Activated T-cell treated with anti-CD3 and anti-CD28 coated beads, Interleukin-2, amount 50 U/mL, for 24 hours (primary cell): ENCODE measurements at regions not wholly inside any gene's neighbourhood (a gene's known extent, or its start where the extent isn't known, plus 50 kb on each side); places are given as distances from the start of the nearest gene placed in this dataset.
"Not testable (repeated sequence)": the region's sequence is repeated elsewhere in the genome, so short reads cannot be mapped to it uniquely, and the experiment has no call there.

Source experiments
- DNase-seq: peaks from one replicate; pipeline ENCODE4 v3.0.0-alpha.2; 2020
- H3K27ac Mint-ChIP-seq: 2 replicates; pipeline ENCODE4 v1.8.0; 2020; ENCODE audit warnings: mild to moderate bottlenecking, mixed read lengths
- H3K27me3 Mint-ChIP-seq: 2 replicates; pipeline ENCODE4 v1.8.0; 2020; ENCODE audit warnings: mixed read lengths
- H3K36me3 Mint-ChIP-seq: 2 replicates; pipeline ENCODE4 v1.8.0; 2020; ENCODE audit warnings: low read depth, mixed read lengths
- H3K4me1 Mint-ChIP-seq: 2 replicates; pipeline ENCODE4 v1.8.0; 2020; ENCODE audit warnings: low read depth, mixed read lengths
- H3K4me3 Mint-ChIP-seq: 2 replicates; pipeline ENCODE4 v1.8.0; 2020; ENCODE audit warnings: mild to moderate bottlenecking, moderate library complexity, mixed read lengths
- H3K9me3 Mint-ChIP-seq: 2 replicates; pipeline ENCODE4 v1.8.0; 2020; ENCODE audit warnings: mixed read lengths

DNA sequence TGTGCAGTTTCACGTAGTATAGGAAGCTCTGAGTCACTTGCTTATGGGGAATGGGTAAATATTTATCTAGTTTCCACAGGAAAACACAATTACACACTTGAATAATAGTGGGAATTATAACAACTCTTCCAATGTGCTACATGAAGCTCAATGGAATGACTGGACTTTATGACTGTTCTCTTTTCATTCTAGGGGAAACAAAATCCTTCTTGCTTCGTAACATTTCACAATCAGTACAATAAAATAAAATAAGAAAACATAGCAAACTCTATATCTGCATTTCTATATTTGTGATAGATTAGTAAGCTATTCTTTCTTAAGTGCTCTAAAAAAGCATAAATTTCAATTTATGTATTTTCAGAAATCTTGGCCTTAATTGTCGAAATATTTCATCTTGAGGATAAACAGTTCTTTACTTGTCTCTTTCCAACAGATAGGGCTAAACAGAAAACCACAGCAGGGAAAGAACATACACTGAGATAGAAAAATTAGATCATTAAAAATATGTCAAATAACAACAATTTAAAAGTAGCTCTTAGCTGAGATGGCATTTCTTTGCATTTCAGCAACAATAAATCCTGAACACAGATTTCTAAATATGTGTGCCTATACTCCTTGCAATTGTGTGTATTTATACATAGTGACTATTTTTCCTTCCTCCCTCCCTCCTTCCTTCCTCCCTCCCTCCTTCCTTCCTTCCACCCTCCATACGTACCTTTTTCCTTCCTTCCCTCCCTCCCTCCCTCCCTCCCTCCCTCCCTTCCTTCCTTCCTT is 395.5 kb upstream of the KCNMB2 start:
- H3K36me3 Mint-ChIP-seq: no peaks in the 10 kb centered on the region
- no peak overlapping the region for H3K27ac Mint-ChIP-seq
- peaks cover 2% of the 10 kb centered on the region for H3K9me3 Mint-ChIP-seq
- H3K4me1 Mint-ChIP-seq: no peaks in the 10 kb centered on the region
- no peaks in the 10 kb centered on the region for H3K27me3 Mint-ChIP-seq
- H3K4me3 Mint-ChIP-seq: no peak overlapping the region
- no peak for DNase-seq

DNA sequence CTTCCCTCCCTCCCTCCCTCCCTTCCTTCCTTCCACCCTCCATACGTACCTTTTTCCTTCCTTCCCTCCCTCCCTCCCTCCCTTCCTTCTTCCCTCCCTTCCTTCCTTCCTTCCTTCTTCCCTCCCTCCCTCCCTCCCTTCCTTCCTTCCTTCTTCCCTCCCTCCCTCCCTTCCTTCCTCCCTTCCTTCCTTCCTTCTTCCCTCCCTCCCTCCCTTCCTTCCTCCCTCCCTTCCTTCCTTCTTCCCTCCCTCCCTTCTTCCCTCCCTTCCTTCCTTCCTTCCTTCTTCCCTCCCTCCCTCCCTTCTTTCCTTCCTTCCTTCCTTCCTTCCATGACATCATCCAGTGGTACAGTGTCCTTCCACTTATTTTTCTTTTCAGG is 394.9 kb upstream of the KCNMB2 start:
- H3K27ac Mint-ChIP-seq, H3K9me3 Mint-ChIP-seq, DNase-seq, H3K4me1 Mint-ChIP-seq, H3K36me3 Mint-ChIP-seq, H3K27me3 Mint-ChIP-seq, H3K4me3 Mint-ChIP-seq: not testable (repeated sequence)

DNA sequence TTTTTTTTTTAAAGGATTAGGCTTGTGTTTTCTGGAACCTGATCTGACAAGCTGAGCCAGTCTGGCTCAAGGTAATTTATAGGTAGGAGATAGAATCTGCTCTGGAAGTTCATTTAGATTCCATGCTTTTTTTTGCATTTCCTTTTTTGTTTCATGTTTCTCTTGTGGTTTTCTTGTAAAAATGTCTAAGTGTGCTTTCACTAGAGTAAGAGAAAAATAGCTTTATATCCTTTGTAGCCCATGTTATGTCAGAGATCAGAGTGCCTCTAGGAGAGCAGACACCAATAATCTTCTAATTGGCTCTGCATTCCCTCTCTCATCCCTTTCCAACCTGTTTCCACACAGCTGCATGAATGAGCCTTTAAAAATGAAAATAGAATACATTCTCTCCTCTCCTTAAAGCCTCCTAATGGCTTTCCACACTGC is 389.8 kb upstream of the KCNMB2 start:
- Mint-ChIP-seq H3K9me3 (peaks cover 2% of the 10 kb centered on the region), H3K27me3 (no peaks in the 10 kb centered on the region), H3K36me3 (no peaks in the 10 kb centered on the region), H3K4me1 (no peaks in the 10 kb centered on the region), H3K4me3 (no peak overlapping the region), H3K27ac (no peak overlapping the region)
- no peak for DNase-seq

DNA sequence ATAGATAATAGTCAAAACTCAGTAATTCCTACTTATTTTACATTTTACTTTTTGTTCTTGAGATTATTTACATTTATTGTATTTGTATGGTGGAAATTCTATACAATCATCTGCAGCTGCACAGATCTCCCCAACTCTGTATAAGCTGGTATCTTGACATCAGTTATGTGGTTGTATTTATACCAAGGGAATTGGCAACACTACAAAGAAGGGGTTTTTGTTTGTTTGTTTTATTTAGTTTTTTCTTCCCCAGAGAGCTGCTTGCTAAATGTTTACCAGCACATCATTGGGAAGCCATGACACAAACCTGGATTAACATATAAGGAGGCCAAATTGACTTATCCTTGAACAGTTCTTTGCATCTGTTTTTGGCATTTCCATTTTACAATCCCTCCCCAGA is 389.2 kb upstream of the KCNMB2 start:
- Mint-ChIP-seq H3K27me3 (no peaks in the 10 kb centered on the region), H3K27ac (no peak overlapping the region), H3K36me3 (no peaks in the 10 kb centered on the region)

DNA sequence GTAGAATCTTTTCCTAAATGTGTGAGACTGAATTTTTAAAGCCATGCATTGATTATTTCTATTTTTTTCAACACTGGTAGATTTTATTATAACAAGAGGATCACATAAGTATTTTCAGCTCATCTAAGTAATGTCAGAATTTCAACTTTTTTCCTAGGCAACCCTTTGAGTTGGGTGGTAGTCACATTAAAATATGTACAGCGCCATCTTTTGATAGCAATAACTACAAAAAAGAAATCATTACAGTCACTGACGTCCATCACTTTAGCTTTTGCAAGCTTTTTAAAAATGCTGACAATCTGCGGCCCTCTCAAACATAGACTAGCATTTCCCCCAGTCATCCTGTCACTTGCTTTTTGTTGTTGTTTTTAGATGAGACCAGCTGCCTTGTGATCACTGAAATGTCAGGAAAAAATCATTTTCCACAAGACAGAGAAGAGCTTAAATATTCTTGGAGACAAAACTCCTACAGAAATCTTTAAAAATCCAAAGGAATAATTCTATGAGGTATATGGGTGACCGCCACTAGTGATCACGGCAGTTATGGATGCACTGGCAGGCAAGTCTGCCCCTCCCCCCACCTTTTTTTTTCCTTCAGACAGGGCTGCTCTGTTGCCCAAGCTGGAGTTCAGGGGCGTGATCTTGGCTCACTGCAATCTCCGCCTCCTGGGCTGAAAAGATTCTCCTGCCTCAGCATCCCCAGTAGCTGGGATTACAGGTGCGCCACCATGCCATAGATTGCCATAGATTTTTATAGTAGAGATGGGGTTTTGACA is 384.0 kb upstream of the KCNMB2 start:
- no peak overlapping the region for H3K4me3 Mint-ChIP-seq
- H3K36me3 Mint-ChIP-seq: no peaks in the 10 kb centered on the region
- no peaks in the 10 kb centered on the region for H3K27me3 Mint-ChIP-seq
- H3K9me3 Mint-ChIP-seq: no peaks in the 10 kb centered on the region
- H3K4me1 Mint-ChIP-seq: peaks cover 6% of the 10 kb centered on the region
- DNase-seq: no peak
- no peak overlapping the region for H3K27ac Mint-ChIP-seq

More for the DNA sequence above, 389.2 kb upstream of the KCNMB2 start:
- no peak for DNase-seq
- Mint-ChIP-seq H3K9me3 (no peaks in the 10 kb centered on the region), H3K4me3 (no peak overlapping the region), H3K4me1 (peaks cover 4% of the 10 kb centered on the region)

DNA sequence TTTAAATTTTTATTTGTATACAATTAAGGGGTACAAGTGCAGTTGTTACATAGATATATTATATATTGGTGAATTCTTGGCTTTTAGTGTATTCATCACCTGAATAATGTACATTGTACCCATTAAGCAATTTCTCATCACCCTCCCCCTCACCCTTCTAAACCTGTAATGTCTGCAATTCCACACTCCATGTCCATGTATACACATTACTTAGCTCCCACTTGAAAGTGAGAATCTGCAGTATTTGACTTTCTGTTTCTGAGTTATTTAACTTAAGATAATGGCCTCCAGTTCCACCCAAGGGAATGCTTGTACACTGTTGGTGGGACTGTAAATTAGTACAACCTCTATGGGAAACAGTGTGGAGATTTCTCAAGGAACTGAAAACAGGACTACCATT is 383.2 kb upstream of the KCNMB2 start:
- H3K4me3 Mint-ChIP-seq: no peak overlapping the region
- H3K27ac Mint-ChIP-seq: no peak overlapping the region
- H3K4me1 Mint-ChIP-seq: peaks cover 6% of the 10 kb centered on the region
- DNase-seq: no peak
- H3K27me3 Mint-ChIP-seq: no peaks in the 10 kb centered on the region
- H3K9me3 Mint-ChIP-seq: no peaks in the 10 kb centered on the region
- H3K36me3 Mint-ChIP-seq: no peaks in the 10 kb centered on the region

DNA sequence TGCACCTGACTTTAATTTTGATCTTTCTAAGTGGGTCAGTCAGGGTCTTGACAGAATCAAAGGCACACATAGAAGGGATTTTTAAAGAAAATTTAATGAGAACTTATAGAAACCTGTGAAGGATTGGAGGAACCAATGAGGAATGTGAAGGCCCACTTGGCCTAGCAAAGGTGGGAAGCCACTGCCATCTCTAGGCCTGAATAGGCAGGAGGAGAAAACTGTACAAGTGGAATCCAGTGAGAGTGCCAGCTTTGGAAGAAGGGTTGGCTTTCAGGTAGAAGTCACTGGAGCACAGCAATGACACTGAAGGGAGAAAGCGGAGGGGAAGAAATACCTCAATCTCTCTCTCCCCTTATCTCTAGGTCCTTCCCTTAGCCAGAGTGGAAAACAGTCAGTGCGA is 380.7 kb upstream of the KCNMB2 start:
- Mint-ChIP-seq H3K4me3 (no peak overlapping the region), H3K27me3 (no peaks in the 10 kb centered on the region), H3K9me3 (no peaks in the 10 kb centered on the region), H3K27ac (no peak overlapping the region), H3K36me3 (no peaks in the 10 kb centered on the region), H3K4me1 (peaks cover 6% of the 10 kb centered on the region)
- no peak for DNase-seq

DNA sequence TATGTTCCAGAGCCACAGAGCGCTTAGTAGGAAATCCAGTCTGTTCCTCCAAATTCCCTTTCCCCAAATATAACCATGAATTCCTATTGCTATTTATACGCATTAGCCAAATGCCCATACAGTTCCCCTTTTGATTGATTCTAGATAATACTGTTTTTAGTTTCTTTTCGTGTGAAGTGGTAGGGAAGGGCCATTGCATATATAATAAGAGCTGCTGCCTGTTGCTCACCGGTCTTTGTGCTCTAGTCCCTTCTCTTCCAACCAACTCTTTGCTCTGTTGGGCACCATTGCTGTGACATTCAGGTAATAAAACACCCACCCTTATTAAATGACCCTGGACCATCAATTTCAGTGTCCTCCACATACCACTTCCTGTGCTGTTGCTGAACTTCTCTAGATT is 379.9 kb upstream of the KCNMB2 start:
- H3K27me3 Mint-ChIP-seq: no peaks in the 10 kb centered on the region
- no peak for DNase-seq
- no peak overlapping the region for H3K4me3 Mint-ChIP-seq
- no peak overlapping the region for H3K27ac Mint-ChIP-seq
- no peaks in the 10 kb centered on the region for H3K9me3 Mint-ChIP-seq
- H3K36me3 Mint-ChIP-seq: no peaks in the 10 kb centered on the region
- H3K4me1 Mint-ChIP-seq: peaks cover 6% of the 10 kb centered on the region

DNA sequence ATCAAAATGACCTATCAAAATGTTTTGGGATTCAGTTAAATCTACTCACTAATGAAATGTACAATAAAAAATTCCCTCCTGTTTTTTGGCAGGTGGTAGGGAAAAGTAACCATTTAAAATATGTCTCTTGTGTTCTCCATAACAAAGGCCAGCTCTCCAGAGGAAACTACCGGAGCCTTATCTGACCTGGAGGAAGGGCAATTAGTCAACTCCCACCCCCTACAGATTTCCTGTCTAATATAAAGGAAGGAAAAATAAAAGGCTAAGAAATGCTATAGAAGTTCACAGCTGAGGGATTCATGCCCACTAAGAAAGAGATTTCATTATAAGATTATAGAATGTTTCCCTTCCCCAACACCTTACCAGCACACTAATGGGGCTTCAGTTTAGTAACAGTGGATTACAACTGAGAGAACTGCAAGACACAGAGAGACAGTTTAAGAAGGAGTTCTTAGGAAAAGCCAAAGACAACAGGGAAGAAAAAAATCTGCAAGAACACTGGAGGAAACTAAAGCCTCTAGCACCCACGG is 376.5 kb upstream of the KCNMB2 start:
- H3K4me1 Mint-ChIP-seq: no peaks in the 10 kb centered on the region
- no peaks in the 10 kb centered on the region for H3K9me3 Mint-ChIP-seq
- DNase-seq: no peak
- H3K27ac Mint-ChIP-seq: no peak overlapping the region
- no peak overlapping the region for H3K4me3 Mint-ChIP-seq
- H3K27me3 Mint-ChIP-seq: no peaks in the 10 kb centered on the region
- H3K36me3 Mint-ChIP-seq: no peaks in the 10 kb centered on the region

DNA sequence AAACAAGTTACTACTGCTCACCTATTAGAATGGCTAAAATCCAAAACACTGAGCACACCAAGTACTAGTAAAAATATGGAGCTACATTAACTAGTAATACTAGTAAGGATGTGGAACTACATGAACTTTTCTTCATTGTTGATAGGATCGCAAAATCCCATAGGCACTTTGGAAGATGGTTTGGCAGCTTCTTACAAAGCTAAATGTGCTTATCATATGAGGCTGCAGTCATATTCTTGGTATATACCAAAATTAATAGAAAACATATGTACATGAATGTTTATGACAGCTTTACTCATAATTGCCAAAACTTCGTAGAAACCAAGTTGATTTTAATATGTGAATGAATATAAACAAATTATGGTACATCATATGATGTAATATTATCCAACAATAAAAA is 366.8 kb upstream of the KCNMB2 start:
- Mint-ChIP-seq H3K4me1 (no peaks in the 10 kb centered on the region), H3K9me3 (no peaks in the 10 kb centered on the region), H3K27ac (no peak overlapping the region), H3K36me3 (no peaks in the 10 kb centered on the region), H3K27me3 (no peaks in the 10 kb centered on the region), H3K4me3 (no peak overlapping the region)
- no peak for DNase-seq

DNA sequence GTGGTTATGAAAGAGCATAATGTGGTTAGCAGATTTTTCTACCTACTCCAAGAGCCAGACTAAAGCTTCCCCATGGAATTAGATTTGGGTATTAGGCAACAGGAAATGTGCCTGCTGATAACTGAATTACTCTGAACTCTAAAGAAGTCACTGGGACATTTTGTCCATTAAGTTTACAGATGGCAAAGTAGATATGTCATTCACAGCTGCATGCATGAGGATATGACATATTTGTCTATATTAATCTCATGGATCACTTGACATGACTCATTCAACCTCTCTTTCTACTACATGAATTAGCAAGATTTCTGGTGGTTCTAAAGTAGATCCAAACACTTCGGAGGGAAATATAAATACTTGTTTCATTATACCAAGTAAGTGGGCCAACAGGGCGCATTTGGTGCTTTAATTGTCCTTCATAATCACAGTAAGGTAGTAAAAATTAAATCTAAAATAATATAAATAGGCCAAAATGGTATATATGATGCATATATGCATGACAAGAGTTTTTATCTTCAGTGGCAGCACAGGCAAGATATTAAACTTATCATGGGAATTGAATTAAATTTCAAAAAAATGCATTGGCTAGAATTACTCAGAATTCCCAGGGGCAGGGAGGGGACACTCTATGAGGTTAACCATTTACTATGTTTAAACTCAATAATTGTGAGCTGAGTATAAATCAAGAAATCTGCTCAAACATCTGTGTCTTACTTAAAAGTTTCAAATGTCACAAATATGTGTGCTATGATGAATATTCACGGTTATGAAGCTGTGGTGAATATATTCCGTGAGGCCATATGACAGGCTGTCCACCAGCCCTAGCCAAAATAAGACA is 365.3 kb upstream of the KCNMB2 start:
- DNase-seq: no peak
- H3K27me3 Mint-ChIP-seq: no peaks in the 10 kb centered on the region
- no peak overlapping the region for H3K27ac Mint-ChIP-seq
- no peaks in the 10 kb centered on the region for H3K4me1 Mint-ChIP-seq
- H3K36me3 Mint-ChIP-seq: no peaks in the 10 kb centered on the region
- H3K4me3 Mint-ChIP-seq: no peak overlapping the region
- H3K9me3 Mint-ChIP-seq: no peaks in the 10 kb centered on the region

DNA sequence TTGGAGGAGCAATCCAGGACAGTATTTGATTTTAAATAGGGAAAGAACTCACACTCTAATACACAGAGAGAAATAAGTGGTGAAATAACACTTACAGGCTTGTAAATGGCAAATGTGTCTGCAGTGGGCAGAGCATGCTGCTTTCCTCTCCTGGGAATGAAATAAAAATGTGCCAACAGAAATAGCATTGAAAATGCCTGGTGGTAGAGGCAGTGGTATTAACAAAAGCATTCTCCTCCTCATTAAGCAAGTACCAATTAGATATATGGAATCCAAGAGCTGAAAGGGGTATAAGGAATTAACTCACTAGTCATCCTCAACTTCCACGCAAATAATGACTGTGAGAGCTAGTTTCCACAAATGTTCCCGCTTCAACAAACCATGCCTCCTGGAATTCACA is 364.1 kb upstream of the KCNMB2 start:
- no peak overlapping the region for H3K27ac Mint-ChIP-seq
- no peaks in the 10 kb centered on the region for H3K9me3 Mint-ChIP-seq
- H3K36me3 Mint-ChIP-seq: no peaks in the 10 kb centered on the region
- no peak overlapping the region for H3K4me3 Mint-ChIP-seq
- DNase-seq: no peak
- H3K4me1 Mint-ChIP-seq: no peaks in the 10 kb centered on the region
- no peaks in the 10 kb centered on the region for H3K27me3 Mint-ChIP-seq

DNA sequence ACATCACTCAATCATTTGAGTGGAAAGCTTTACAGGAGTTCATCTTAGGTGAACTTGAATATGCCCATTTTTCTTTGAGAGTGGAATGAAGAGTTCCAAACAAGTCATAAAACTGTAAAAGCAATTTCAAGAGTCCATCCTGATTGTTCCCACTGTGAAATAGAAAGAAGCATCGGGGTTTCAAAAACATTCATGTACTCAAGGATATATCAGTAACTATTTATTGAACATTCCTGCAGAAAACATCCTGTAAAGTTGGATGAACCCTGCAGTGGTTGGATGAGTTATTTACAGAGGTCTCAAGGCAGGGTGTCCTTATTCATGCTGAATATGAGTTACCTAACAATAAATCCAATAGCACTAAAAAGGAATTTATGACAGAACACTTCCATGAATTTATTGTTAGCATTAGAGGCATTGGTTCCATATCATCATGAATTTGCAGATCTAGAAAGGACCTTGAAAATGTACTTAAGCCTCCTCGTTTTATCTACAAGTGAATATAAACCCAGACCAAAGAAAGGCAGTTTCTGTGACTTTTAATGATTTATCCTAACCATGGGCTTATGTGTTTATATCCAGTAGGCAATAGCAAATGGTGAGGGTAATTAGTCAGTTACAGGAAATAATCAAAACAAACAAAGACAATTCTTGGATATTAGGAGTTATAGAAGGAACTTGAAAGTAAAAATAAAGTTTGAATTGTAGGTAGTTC is 361.9 kb upstream of the KCNMB2 start:
- Mint-ChIP-seq H3K4me3 (no peak overlapping the region), H3K36me3 (no peaks in the 10 kb centered on the region), H3K9me3 (no peaks in the 10 kb centered on the region), H3K4me1 (no peaks in the 10 kb centered on the region), H3K27me3 (no peaks in the 10 kb centered on the region), H3K27ac (no peak overlapping the region)
- DNase-seq: no peak

DNA sequence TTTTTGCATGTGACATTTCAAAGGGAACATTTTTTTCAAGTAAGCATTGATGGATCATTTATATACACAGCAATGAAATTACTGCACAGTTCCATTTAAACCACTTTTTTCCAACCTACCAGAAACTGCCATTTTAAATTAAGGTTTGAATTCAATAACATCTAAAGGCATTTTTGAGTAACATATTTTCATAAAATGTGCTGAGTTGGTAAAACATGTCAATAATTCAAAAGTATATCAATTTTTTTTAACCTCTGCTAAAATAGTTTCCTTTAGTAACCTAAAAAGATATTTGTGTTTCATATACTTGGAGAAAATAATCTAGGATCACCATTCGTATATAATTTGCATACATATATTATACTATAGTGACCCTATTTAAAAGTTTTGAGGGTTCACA is 355.1 kb upstream of the KCNMB2 start:
- no peaks in the 10 kb centered on the region for H3K4me1 Mint-ChIP-seq
- no peaks in the 10 kb centered on the region for H3K9me3 Mint-ChIP-seq
- H3K27ac Mint-ChIP-seq: no peak overlapping the region
- peaks cover 4% of the 10 kb centered on the region for H3K27me3 Mint-ChIP-seq
- H3K4me3 Mint-ChIP-seq: no peak overlapping the region
- DNase-seq: no peak
- no peaks in the 10 kb centered on the region for H3K36me3 Mint-ChIP-seq
